Type B pancreatic cell (in vitro differentiated cells): ENCODE measurements at regions not wholly inside any gene's neighbourhood (a gene's known extent, or its start where the extent isn't known, plus 50 kb on each side); places are given as distances from the start of the nearest gene placed in this dataset.
"Not testable (repeated sequence)": the region's sequence is repeated elsewhere in the genome, so short reads cannot be mapped to it uniquely, and the experiment has no call there.

ENCODE experiments used
- DNase-seq: peaks from one replicate; pipeline ENCODE4 v3.0.0; 2021; ENCODE audit warnings: mixed read lengths; ENCODE audit not compliant: unreplicated experiment; ENCODE audit errors: extremely low spot score
- H3K27ac Mint-ChIP-seq: 2 replicates; pipeline ENCODE4 v1.8.0; 2021; ENCODE audit warnings: mild to moderate bottlenecking, mixed read lengths
- H3K27me3 Mint-ChIP-seq: 2 replicates; pipeline ENCODE4 v1.8.0; 2021; ENCODE audit warnings: mixed read lengths
- H3K36me3 Mint-ChIP-seq: 2 replicates; pipeline ENCODE4 v1.8.0; 2021; ENCODE audit warnings: mixed read lengths
- H3K4me1 Mint-ChIP-seq: one replicate; pipeline ENCODE4 v1.8.0; 2021; ENCODE audit warnings: mixed read lengths; ENCODE audit not compliant: unreplicated experiment
- H3K4me3 Mint-ChIP-seq: 2 replicates; pipeline ENCODE4 v1.8.0; 2021; ENCODE audit warnings: mild to moderate bottlenecking, mixed read lengths
- H3K9me3 Mint-ChIP-seq: 2 replicates; pipeline ENCODE4 v1.8.0; 2021; ENCODE audit warnings: mixed read lengths
- CTCF ChIP-seq: fragments of 200-600 bp; sonication (generic); conservative IDR thresholded peaks from 2 replicates; pipeline ENCODE4 v1.5.0; 2021; ENCODE audit warnings: antibody characterized with exemption, mild to moderate bottlenecking

GRCh38 chr18:75698861-75699260 lies 271.4 kb upstream of the SMIM21 start:
- no peaks in the 10 kb centered on the region for H3K4me1 Mint-ChIP-seq

DNA sequence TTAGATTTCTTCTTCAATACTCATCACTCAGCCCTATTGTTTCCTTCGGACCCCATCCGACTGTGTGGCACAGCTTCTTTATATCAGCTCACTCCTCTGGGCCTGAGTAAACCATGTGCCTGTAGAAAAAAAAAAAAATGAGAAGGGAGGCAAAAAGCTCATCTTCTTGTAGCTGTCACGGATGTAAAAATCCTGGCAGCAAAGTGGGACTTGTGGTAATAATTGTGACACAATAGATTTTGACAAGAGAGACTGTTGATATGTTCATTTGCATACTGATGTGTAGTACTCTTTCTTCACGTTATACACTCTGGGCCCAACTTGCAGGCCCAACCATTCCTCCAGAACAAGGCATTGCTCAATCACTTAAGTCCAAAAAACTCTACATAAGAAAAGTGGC lies 270.0 kb upstream of the SMIM21 start:
- no peaks in the 10 kb centered on the region for H3K36me3 Mint-ChIP-seq
- H3K27ac Mint-ChIP-seq = no peak overlapping the region
- DNase-seq = no peak
- no peaks in the 10 kb centered on the region for H3K4me1 Mint-ChIP-seq
- peaks cover 6% of the 10 kb centered on the region for H3K9me3 Mint-ChIP-seq
- no peak for TF ChIP-seq CTCF
- no peak overlapping the region for H3K4me3 Mint-ChIP-seq
- no peaks in the 10 kb centered on the region for H3K27me3 Mint-ChIP-seq

More at GRCh38 chr18:75698861-75699260, 271.4 kb upstream of the SMIM21 start:
- no peak for DNase-seq
- no peak overlapping the region for H3K27ac Mint-ChIP-seq
- H3K9me3 Mint-ChIP-seq = peaks cover 6% of the 10 kb centered on the region
- no peaks in the 10 kb centered on the region for H3K36me3 Mint-ChIP-seq
- TF ChIP-seq CTCF = no peak
- no peaks in the 10 kb centered on the region for H3K27me3 Mint-ChIP-seq
- H3K4me3 Mint-ChIP-seq = no peak overlapping the region

- no peak for TF ChIP-seq CTCF
- no peak for DNase-seq
- no peak overlapping the region for H3K4me3 Mint-ChIP-seq
- no peaks in the 10 kb centered on the region for H3K4me1 Mint-ChIP-seq
- H3K27ac Mint-ChIP-seq = no peak overlapping the region
- no peaks in the 10 kb centered on the region for H3K27me3 Mint-ChIP-seq
- peaks cover 4% of the 10 kb centered on the region for H3K9me3 Mint-ChIP-seq
- H3K36me3 Mint-ChIP-seq = no peaks in the 10 kb centered on the region
Measured at GRCh38 chr18:75696391-75696790, 268.9 kb upstream of the SMIM21 start.

DNA sequence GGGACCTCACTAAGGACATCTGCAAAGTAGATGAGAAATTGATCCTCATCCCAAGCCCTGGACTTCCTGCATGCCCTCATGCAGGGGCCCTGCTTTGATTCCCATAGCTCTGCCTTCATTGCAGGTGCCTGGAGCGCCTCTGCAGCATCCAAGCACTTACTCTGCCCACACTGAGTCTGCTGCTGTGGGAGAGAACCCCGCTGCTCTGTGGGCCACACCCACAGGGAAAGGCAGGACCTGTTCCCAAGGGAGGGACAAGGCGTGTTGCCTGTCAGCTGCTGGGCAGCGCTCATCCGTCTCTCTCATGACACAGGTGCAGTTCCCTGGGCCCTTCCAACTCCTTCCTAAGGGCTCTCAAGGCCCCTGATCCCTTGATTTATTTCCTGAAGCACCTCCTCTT lies 266.8 kb upstream of the SMIM21 start:
- Mint-ChIP-seq H3K9me3 (no peaks in the 10 kb centered on the region), H3K36me3 (no peaks in the 10 kb centered on the region), H3K27me3 (no peaks in the 10 kb centered on the region), H3K4me1 (no peaks in the 10 kb centered on the region), H3K27ac (no peak overlapping the region), H3K4me3 (no peak overlapping the region)
- no peak for DNase-seq
- TF ChIP-seq CTCF = no peak

DNA sequence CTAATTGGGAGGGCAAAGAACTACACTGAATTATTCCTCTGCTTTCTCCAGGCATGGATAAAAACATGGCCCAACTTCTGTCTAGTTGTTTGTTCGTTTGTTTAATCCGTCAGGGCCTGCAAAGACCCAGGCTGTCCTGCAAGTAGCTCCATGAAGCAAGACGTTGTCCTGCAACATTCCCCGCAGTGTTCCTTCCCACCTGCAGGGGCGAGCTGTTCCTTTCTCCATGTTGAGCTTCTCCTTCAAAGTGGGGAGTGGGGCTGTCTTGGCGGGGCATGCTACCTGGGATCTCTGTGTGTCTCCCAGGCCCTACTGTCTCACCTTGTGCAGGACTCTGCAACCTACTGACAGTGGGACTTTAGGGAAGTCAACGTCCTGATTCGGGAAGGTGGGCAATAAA lies 264.0 kb upstream of the SMIM21 start:
- H3K36me3 Mint-ChIP-seq = no peaks in the 10 kb centered on the region
- no peak overlapping the region for H3K27ac Mint-ChIP-seq
- DNase-seq = no peak
- peak; percentile 46 for TF ChIP-seq CTCF
- H3K27me3 Mint-ChIP-seq = peaks cover 4% of the 10 kb centered on the region
- no peaks in the 10 kb centered on the region for H3K9me3 Mint-ChIP-seq
- no peak overlapping the region for H3K4me3 Mint-ChIP-seq
- no peaks in the 10 kb centered on the region for H3K4me1 Mint-ChIP-seq

DNA sequence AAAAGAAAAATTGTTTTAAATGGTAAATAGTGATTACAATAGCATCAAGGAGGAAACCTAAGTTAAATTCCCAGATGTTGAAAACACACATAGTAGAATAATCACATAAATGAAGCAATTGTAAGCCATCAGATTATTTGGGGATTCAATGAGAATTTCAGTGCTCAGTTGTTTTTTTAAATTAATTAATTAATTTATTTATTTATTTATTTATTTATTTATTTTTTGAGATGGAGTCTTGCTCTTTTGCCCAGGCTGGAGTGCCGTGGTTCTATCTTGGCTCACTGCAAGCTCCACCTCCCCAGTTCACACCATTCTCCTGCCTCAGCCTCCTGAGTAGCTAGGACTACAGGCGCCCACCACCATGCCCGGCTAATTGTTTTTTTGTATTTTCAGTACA lies 262.8 kb upstream of the SMIM21 start:
- not testable (repeated sequence) for H3K36me3 Mint-ChIP-seq, H3K4me3 Mint-ChIP-seq, H3K9me3 Mint-ChIP-seq, H3K27me3 Mint-ChIP-seq, DNase-seq, H3K4me1 Mint-ChIP-seq, H3K27ac Mint-ChIP-seq
